ENCODE measurements at regions not wholly inside any gene's neighbourhood (a gene's known extent, or its start where the extent isn't known, plus 50 kb on each side); places are given as distances from the start of the nearest gene placed in this dataset.

DNA sequence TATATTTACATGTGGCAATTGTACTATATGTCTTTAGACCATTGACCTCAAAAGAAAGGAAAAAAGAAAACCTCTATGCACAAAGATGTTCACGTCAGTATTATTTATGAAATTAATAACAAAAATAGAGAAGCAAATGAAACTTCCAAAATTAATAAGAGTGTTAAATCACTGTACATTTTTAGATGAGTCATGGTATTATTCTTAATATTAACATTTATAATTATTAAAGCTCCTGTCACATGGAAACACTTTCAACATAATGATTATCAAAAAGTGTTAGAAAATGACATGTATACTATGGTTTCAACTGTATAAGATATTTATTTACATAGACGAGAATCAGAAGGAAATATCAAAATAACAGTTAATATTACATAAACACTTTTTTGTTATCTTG lies 324.9 kb upstream of the RUNX1 start:
- TF ChIP-seq, protein P1, sequence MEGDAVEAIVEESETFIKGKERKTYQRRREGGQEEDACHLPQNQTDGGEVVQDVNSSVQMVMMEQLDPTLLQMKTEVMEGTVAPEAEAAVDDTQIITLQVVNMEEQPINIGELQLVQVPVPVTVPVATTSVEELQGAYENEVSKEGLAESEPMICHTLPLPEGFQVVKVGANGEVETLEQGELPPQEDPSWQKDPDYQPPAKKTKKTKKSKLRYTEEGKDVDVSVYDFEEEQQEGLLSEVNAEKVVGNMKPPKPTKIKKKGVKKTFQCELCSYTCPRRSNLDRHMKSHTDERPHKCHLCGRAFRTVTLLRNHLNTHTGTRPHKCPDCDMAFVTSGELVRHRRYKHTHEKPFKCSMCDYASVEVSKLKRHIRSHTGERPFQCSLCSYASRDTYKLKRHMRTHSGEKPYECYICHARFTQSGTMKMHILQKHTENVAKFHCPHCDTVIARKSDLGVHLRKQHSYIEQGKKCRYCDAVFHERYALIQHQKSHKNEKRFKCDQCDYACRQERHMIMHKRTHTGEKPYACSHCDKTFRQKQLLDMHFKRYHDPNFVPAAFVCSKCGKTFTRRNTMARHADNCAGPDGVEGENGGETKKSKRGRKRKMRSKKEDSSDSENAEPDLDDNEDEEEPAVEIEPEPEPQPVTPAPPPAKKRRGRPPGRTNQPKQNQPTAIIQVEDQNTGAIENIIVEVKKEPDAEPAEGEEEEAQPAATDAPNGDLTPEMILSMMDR (IDR thresholded peaks at IDR 0.05; ENCODE audit: borderline replicate concordance): no peak
- peaks cover 19% of the 10 kb centered on the region for H3K27me3 ChIP-seq (ENCODE audit: low read depth)
- no peak overlapping the region for H3K27ac ChIP-seq (replicated peaks)
- DNase-seq: no peak
- H3K9me3 ChIP-seq (replicated peaks): no peaks in the 10 kb centered on the region
- H3K4me1 ChIP-seq: no peaks in the 10 kb centered on the region
- no peaks in the 10 kb centered on the region for H3K36me3 ChIP-seq
- H3K4me3 ChIP-seq: no peak overlapping the region
- intact Hi-C loops (cut with micrococcal nuclease): no loop called here

DNA sequence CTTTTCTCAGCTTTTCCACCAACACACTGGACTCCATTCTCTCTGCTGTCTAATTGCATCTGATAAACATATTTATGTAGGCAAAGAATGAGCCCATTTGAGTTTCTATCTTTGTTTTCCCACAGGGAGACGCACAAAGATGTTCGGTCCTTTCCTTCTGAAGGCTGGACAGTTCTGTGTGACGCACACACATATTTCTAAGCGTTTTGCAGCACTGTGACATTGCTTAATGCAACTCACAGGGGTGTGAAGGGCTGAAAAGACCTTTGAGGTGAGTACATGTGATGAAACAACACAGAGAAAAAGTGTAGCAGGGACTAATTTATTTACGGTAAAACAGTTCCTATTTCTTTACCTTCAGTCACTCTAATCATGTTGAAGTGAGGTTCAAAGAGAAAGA lies 323.1 kb upstream of the RUNX1 start:
- intact Hi-C loops (cut with micrococcal nuclease): no loop called here
- H3K4me1 ChIP-seq: no peaks in the 10 kb centered on the region

DNA sequence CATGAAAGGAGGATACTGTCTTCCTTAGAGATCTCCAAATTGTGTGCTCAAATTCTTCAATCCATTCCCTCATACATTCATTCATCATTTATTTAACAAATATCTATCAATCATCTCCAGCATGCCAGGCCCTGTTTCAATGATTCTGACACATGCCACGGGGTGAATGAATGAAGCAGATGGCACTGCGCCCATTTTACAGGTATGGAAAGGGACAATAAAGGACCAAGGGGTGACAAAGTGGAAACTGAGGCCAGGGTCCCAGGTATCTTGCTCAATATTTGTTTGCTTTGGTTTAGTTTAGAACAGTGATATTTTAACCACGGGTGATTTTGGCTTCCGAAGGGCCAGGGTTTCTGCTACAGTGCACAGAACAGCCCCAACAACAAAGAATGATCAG lies 321.6 kb upstream of the RUNX1 start:
- no peaks in the 10 kb centered on the region for H3K9me3 ChIP-seq (replicated peaks)
- no peaks in the 10 kb centered on the region for H3K36me3 ChIP-seq
- no peak for DNase-seq
- intact Hi-C loops (cut with micrococcal nuclease): no loop called here
- peaks cover 6% of the 10 kb centered on the region for H3K27me3 ChIP-seq (ENCODE audit: low read depth)
- no peak overlapping the region for H3K4me3 ChIP-seq
- TF ChIP-seq, protein P1 (IDR thresholded peaks at IDR 0.05; ENCODE audit: borderline replicate concordance): no peak
- no peak overlapping the region for H3K27ac ChIP-seq (replicated peaks)
- no peaks in the 10 kb centered on the region for H3K4me1 ChIP-seq

More for the DNA sequence above, 323.1 kb upstream of the RUNX1 start:
- Histone ChIP-seq H3K36me3 (no peaks in the 10 kb centered on the region), H3K27ac (replicated peaks) (no peak overlapping the region), H3K27me3 (ENCODE audit: low read depth) (peaks cover 14% of the 10 kb centered on the region), H3K4me3 (no peak overlapping the region), H3K9me3 (replicated peaks) (no peaks in the 10 kb centered on the region)
- TF ChIP-seq, protein P1 (IDR thresholded peaks at IDR 0.05; ENCODE audit: borderline replicate concordance): no peak
- DNase-seq: no peak

DNA sequence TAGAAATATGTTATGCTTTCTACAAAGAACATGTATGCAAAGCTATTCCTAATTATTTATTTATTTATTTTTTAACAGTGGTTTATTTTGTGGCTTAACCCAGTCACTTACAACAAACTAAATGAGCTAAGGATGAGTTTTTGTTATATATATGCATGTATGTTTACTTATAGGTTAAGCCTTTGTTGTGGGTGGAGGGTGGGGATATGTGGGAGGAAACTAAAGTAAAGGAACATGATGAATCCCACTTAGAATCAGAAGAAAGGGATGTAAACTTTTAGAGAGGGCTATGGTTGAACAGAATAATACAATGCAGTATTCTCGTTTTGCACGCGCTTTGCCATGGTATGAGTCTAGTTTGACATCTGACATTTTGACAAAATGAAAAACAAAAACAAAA lies 321.0 kb upstream of the RUNX1 start:
- Histone ChIP-seq H3K4me3 (no peak overlapping the region), H3K36me3 (no peaks in the 10 kb centered on the region), H3K27ac (replicated peaks) (no peak overlapping the region), H3K4me1 (no peaks in the 10 kb centered on the region), H3K27me3 (ENCODE audit: low read depth) (peaks cover 4% of the 10 kb centered on the region), H3K9me3 (replicated peaks) (no peaks in the 10 kb centered on the region)
- intact Hi-C loops (cut with micrococcal nuclease): no loop called here
- TF ChIP-seq, protein P1 (IDR thresholded peaks at IDR 0.05; ENCODE audit: borderline replicate concordance): no peak
- no peak for DNase-seq

DNA sequence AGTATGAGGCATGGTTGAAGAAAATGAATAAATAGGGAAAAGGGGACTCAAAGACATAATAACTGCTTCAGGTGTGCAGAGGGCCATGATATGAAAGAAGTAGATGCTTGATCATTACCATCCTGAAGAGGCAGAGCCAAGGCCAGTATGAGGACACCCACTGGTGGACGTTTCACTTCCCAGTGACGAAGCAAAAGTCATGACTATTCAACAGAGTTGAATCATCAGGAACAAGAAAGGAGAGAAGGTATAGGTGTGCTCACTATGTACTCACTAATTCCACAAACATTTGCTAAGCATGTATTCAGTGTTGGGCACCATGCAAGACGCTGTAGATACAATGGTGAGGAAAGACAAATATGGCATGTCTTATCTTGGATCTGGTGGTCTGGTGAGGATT lies 319.2 kb upstream of the RUNX1 start:
- intact Hi-C loops (cut with micrococcal nuclease): no loop called here

More for the DNA sequence above, 319.2 kb upstream of the RUNX1 start:
- H3K4me1 ChIP-seq: no peaks in the 10 kb centered on the region
- no peak for DNase-seq
- no peaks in the 10 kb centered on the region for H3K36me3 ChIP-seq
- H3K27me3 ChIP-seq (ENCODE audit: low read depth): peaks cover 6% of the 10 kb centered on the region
- no peak overlapping the region for H3K4me3 ChIP-seq
- H3K9me3 ChIP-seq (replicated peaks): no peaks in the 10 kb centered on the region
- TF ChIP-seq, protein P1 (IDR thresholded peaks at IDR 0.05; ENCODE audit: borderline replicate concordance): no peak
- no peak overlapping the region for H3K27ac ChIP-seq (replicated peaks)

Data from left ventricle myocardium inferior (tissue), 1 donor.